Activated naive CD4-positive, alpha-beta T cell treated with anti-CD3 and anti-CD28 coated beads, Interleukin-2, amount 50 U/mL, for 72 hours (primary cell): ENCODE measurements at regions not wholly inside any gene's neighbourhood (a gene's known extent, or its start where the extent isn't known, plus 50 kb on each side); places are given as distances from the start of the nearest gene placed in this dataset.

ENCODE experiments used
- ATAC-seq, 2 donors: fragments of 150-1000 bp; cut with Tn5 transposase; 2 replicates each; pipeline ENCODE4 v1.10.0; 2021; ENCODE audit warnings: mild to moderate bottlenecking in 2 of 2, moderate library complexity in 2 of 2
- DNase-seq, 2 donors: peaks; one replicate each; pipeline ENCODE4 v3.0.0; 2021 to 2022; ENCODE audit warnings: low spot score in 2 of 2
- H3K27ac Mint-ChIP-seq, 2 donors: one replicate each; pipeline ENCODE4 v1.8.0; 2022; ENCODE audit warnings: mild to moderate bottlenecking in 2 of 2, mixed read lengths in 2 of 2
- H3K36me3 Mint-ChIP-seq, 2 donors: one replicate each; pipeline ENCODE4 v1.8.0; 2022; ENCODE audit warnings: mixed read lengths in 2 of 2
- H3K9me3 Mint-ChIP-seq, 2 donors: one replicate each; pipeline ENCODE4 v1.8.0; 2022; ENCODE audit warnings: mixed read lengths in 2 of 2

- DNase-seq, result no peak
- H3K36me3 Mint-ChIP-seq, result no peaks in the 10 kb centered on the region
- no peak overlapping the region for H3K27ac Mint-ChIP-seq
- ATAC-seq, result no peak
- peaks cover 4 to 36% of the 10 kb centered on the region in 2 donors for H3K9me3 Mint-ChIP-seq
These were observed 55.3 kb upstream of the POM121L12 start for GRCh38 chr7:52980129-52980528.

- ATAC-seq, result no peak
These were observed 62.3 kb upstream of the POM121L12 start for GRCh38 chr7:52973126-52973525.

GRCh38 chr7:52962402-52963076, 72.9 kb upstream of the POM121L12 start:
- ATAC-seq, result no peak
- H3K36me3 Mint-ChIP-seq, result peaks cover 0 to 4% of the 10 kb centered on the region in 2 donors
- no peak overlapping the region for H3K27ac Mint-ChIP-seq
- no peak for DNase-seq
- peaks cover 16 to 41% of the 10 kb centered on the region in 2 donors for H3K9me3 Mint-ChIP-seq

More at GRCh38 chr7:52973126-52973525, 62.3 kb upstream of the POM121L12 start:
- DNase-seq, result no peak
- Mint-ChIP-seq H3K36me3 (peaks cover 0 to 5% of the 10 kb centered on the region in 2 donors), H3K27ac (no peak overlapping the region), H3K9me3 (peaks cover 0 to 14% of the 10 kb centered on the region in 2 donors)

GRCh38 chr7:52961084-52961483, 74.3 kb upstream of the POM121L12 start:
- H3K36me3 Mint-ChIP-seq, result peaks cover 0 to 4% of the 10 kb centered on the region in 2 donors
- H3K9me3 Mint-ChIP-seq, result peaks cover 12 to 45% of the 10 kb centered on the region in 2 donors
- DNase-seq (no peak), ATAC-seq (no peak)
- no peak overlapping the region for H3K27ac Mint-ChIP-seq

GRCh38 chr7:52959878-52960660, 75.4 kb upstream of the POM121L12 start:
- DNase-seq (no peak), ATAC-seq (no peak)
- Mint-ChIP-seq H3K27ac (no peak overlapping the region), H3K9me3 (peaks cover 6 to 40% of the 10 kb centered on the region in 2 donors), H3K36me3 (peaks cover 0 to 4% of the 10 kb centered on the region in 2 donors)

- Mint-ChIP-seq H3K36me3 (peaks cover 0 to 4% of the 10 kb centered on the region in 2 donors), H3K9me3 (peaks cover 6 to 43% of the 10 kb centered on the region in 2 donors), H3K27ac (no peak overlapping the region)
- ATAC-seq, result no peak
- no peak for DNase-seq
These were observed 76.1 kb upstream of the POM121L12 start for GRCh38 chr7:52959336-52959735.

- Mint-ChIP-seq H3K27ac (no peak overlapping the region), H3K9me3 (peaks cover 2 to 40% of the 10 kb centered on the region in 2 donors), H3K36me3 (peaks cover 0 to 4% of the 10 kb centered on the region in 2 donors)
- ATAC-seq (no peak), DNase-seq (no peak)
These were observed 76.8 kb upstream of the POM121L12 start for GRCh38 chr7:52958621-52959140.

GRCh38 chr7:52956379-52956915, 79.0 kb upstream of the POM121L12 start:
- H3K9me3 Mint-ChIP-seq, result peaks cover 0 to 35% of the 10 kb centered on the region in 2 donors
- no peak for ATAC-seq
- no peak for DNase-seq
- H3K36me3 Mint-ChIP-seq, result peaks cover 0 to 4% of the 10 kb centered on the region in 2 donors
- no peak overlapping the region for H3K27ac Mint-ChIP-seq

- no peaks in the 10 kb centered on the region for H3K36me3 Mint-ChIP-seq
- no peak overlapping the region for H3K27ac Mint-ChIP-seq
- ATAC-seq (no peak), DNase-seq (no peak)
- H3K9me3 Mint-ChIP-seq, result peaks cover 0 to 29% of the 10 kb centered on the region in 2 donors
These were observed 79.9 kb upstream of the POM121L12 start for GRCh38 chr7:52955522-52955921.

GRCh38 chr7:52944921-52945320, 90.5 kb upstream of the POM121L12 start:
- no peaks in the 10 kb centered on the region for H3K36me3 Mint-ChIP-seq
- DNase-seq (no peak), ATAC-seq (no peak)
- peaks cover 16 to 27% of the 10 kb centered on the region in 2 donors for H3K9me3 Mint-ChIP-seq
- no peak overlapping the region for H3K27ac Mint-ChIP-seq

GRCh38 chr7:52940481-52940880, 95.0 kb upstream of the POM121L12 start:
- Mint-ChIP-seq H3K9me3 (peaks cover 4 to 20% of the 10 kb centered on the region in 2 donors), H3K27ac (no peak overlapping the region), H3K36me3 (peaks cover 0 to 7% of the 10 kb centered on the region in 2 donors)
- ATAC-seq, result no peak
- no peak for DNase-seq

- no peak for ATAC-seq
- no peak for DNase-seq
- H3K9me3 Mint-ChIP-seq, result peaks cover 18 to 30% of the 10 kb centered on the region in 2 donors
- peaks cover 0 to 11% of the 10 kb centered on the region in 2 donors for H3K36me3 Mint-ChIP-seq
- no peak overlapping the region for H3K27ac Mint-ChIP-seq
These were observed 96.8 kb upstream of the POM121L12 start for GRCh38 chr7:52938455-52939133.

GRCh38 chr7:52936750-52937149, 98.7 kb upstream of the POM121L12 start:
- H3K9me3 Mint-ChIP-seq, result peaks cover 32 to 45% of the 10 kb centered on the region in 2 donors
- peaks cover 0 to 21% of the 10 kb centered on the region in 2 donors for H3K36me3 Mint-ChIP-seq
- ATAC-seq (no peak), DNase-seq (no peak)
- no peak overlapping the region for H3K27ac Mint-ChIP-seq

GRCh38 chr7:52928591-52928990, 106.8 kb upstream of the POM121L12 start:
- Mint-ChIP-seq H3K9me3 (peaks cover 27 to 34% of the 10 kb centered on the region in 2 donors), H3K27ac (no peak overlapping the region), H3K36me3 (peaks cover 0 to 10% of the 10 kb centered on the region in 2 donors)
- DNase-seq, result no peak
- no peak for ATAC-seq

- peaks cover 34 to 35% of the 10 kb centered on the region in 2 donors for H3K9me3 Mint-ChIP-seq
- H3K36me3 Mint-ChIP-seq, result peaks cover 0 to 9% of the 10 kb centered on the region in 2 donors
- DNase-seq (no peak), ATAC-seq (no peak)
- no peak overlapping the region for H3K27ac Mint-ChIP-seq
These were observed 110.1 kb upstream of the POM121L12 start for GRCh38 chr7:52925332-52925731.

- DNase-seq, result no peak
- peaks cover 22 to 35% of the 10 kb centered on the region in 2 donors for H3K9me3 Mint-ChIP-seq
- ATAC-seq, result no peak
These were observed 114.5 kb upstream of the POM121L12 start for GRCh38 chr7:52920977-52921376.

More at GRCh38 chr7:52920977-52921376, 114.5 kb upstream of the POM121L12 start:
- no peak overlapping the region for H3K27ac Mint-ChIP-seq
- peaks cover 0 to 9% of the 10 kb centered on the region in 2 donors for H3K36me3 Mint-ChIP-seq
